HepG2 (cell line): ENCODE measurements at regions not wholly inside any gene's neighbourhood (a gene's known extent, or its start where the extent isn't known, plus 50 kb on each side); places are given as distances from the start of the nearest gene placed in this dataset.

Source experiments
- RFX1 ChIP-seq: fragments of 450-650 bp; IDR thresholded peaks from 2 replicates; pipeline ENCODE4 v1.6.1; 2017
- SP140L ChIP-seq: sonication (generic); formaldehyde crosslinking; IDR thresholded peaks from 2 replicates; pipeline ENCODE4 v1.4.0; 2020; ENCODE audit warnings: missing genetic modification reagents, borderline replicate concordance
- TAF1 ChIP-seq: sonication (generic); formaldehyde crosslinking; IDR thresholded peaks from 2 replicates; pipeline ENCODE4 v1.4.0; 2020; ENCODE audit warnings: missing genetic modification reagents
- TF ChIP-seq, protein P1 (sequence below): sonication (generic); formaldehyde crosslinking; IDR thresholded peaks from 2 replicates; pipeline ENCODE4 v1.4.0; 2020; ENCODE audit warnings: mild to moderate bottlenecking, missing genetic modification reagents

DNA sequence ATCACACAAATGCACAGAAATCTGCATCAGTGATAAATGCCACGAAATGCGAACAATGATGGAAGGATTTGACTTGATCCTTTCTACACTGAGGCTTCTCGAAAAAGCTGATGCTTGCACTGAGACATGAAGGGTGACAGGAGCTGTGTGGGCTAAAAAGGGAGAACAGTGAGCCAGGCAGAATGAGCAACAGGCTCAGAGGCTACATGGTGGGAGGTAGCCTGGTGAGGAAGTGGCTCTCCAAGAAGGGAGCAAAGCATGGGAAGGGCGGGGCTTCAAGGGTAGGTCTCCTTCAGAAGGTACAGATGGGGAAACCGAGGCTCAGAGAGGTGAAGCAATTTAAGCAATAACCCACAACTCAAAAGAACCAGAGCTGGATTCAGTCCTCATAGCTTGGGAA lies 82.4 kb downstream of the TRIM43 start:
- TF ChIP-seq RFX1, result no peak
- TF ChIP-seq TAF1 (CRISPR knock-in tag), result no peak
- TF ChIP-seq SP140L (CRISPR knock-in tag), result no peak
- TF ChIP-seq, protein P1, sequence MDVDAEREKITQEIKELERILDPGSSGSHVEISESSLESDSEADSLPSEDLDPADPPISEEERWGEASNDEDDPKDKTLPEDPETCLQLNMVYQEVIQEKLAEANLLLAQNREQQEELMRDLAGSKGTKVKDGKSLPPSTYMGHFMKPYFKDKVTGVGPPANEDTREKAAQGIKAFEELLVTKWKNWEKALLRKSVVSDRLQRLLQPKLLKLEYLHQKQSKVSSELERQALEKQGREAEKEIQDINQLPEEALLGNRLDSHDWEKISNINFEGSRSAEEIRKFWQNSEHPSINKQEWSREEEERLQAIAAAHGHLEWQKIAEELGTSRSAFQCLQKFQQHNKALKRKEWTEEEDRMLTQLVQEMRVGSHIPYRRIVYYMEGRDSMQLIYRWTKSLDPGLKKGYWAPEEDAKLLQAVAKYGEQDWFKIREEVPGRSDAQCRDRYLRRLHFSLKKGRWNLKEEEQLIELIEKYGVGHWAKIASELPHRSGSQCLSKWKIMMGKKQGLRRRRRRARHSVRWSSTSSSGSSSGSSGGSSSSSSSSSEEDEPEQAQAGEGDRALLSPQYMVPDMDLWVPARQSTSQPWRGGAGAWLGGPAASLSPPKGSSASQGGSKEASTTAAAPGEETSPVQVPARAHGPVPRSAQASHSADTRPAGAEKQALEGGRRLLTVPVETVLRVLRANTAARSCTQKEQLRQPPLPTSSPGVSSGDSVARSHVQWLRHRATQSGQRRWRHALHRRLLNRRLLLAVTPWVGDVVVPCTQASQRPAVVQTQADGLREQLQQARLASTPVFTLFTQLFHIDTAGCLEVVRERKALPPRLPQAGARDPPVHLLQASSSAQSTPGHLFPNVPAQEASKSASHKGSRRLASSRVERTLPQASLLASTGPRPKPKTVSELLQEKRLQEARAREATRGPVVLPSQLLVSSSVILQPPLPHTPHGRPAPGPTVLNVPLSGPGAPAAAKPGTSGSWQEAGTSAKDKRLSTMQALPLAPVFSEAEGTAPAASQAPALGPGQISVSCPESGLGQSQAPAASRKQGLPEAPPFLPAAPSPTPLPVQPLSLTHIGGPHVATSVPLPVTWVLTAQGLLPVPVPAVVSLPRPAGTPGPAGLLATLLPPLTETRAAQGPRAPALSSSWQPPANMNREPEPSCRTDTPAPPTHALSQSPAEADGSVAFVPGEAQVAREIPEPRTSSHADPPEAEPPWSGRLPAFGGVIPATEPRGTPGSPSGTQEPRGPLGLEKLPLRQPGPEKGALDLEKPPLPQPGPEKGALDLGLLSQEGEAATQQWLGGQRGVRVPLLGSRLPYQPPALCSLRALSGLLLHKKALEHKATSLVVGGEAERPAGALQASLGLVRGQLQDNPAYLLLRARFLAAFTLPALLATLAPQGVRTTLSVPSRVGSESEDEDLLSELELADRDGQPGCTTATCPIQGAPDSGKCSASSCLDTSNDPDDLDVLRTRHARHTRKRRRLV, result no peak
